ENCODE measurements at regions not wholly inside any gene's neighbourhood (a gene's known extent, or its start where the extent isn't known, plus 50 kb on each side); places are given as distances from the start of the nearest gene placed in this dataset.

- no peak for TF ChIP-seq CHD7 (IDR thresholded peaks at IDR 0.05; ENCODE audit: insufficient replicate concordance, low read length)
Observed at GRCh38 chr9:87008667-87009066, 61.4 kb upstream of the GAS1 start (continued).
